K562 (cell line): ENCODE measurements at regions not wholly inside any gene's neighbourhood (a gene's known extent, or its start where the extent isn't known, plus 50 kb on each side); places are given as distances from the start of the nearest gene placed in this dataset.

ENCODE experiments used
- COPS2 ChIP-seq: fragments of 450-650 bp; conservative IDR thresholded peaks from 2 replicates; pipeline ENCODE4 v1.6.1; 2016; ENCODE audit warnings: mild to moderate bottlenecking, moderate library complexity
- E2F5 ChIP-seq: sonication (generic); formaldehyde crosslinking; IDR thresholded peaks from 2 replicates; pipeline ENCODE4 v1.8.0; 2022; ENCODE audit warnings: mild to moderate bottlenecking, missing genetic modification reagents
- EZH2 ChIP-seq: IDR thresholded peaks from 2 replicates; pipeline ENCODE4 v1.6.1; 2012; ENCODE audit warnings: low read depth, mild to moderate bottlenecking, inconsistent platforms, low read length, borderline replicate concordance
- FOXJ3 ChIP-seq: sonication (generic); formaldehyde crosslinking; IDR thresholded peaks from 2 replicates; pipeline ENCODE4 v1.4.0; 2020; ENCODE audit warnings: mild to moderate bottlenecking, missing genetic modification reagents
- JUND ChIP-seq, 2 experiments: IDR thresholded peaks; 2 replicates in 1 of 2; 3 replicates in 1 of 2; pipeline ENCODE4 v1.6.1; 2011; ENCODE audit warnings: borderline replicate concordance in 2 of 2, low read depth in 2 of 2, low read length in 2 of 2, improper control_type of control experiment in 1 of 2, missing biosample characterization in 1 of 2, missing genetic modification characterization in 1 of 2, missing genetic modification reagents in 1 of 2
- MYNN ChIP-seq, 2 experiments: sonication (generic); formaldehyde crosslinking in 1 of 2; IDR thresholded peaks; 2 replicates each; pipeline versions ENCODE4 v1.5.0 to v1.6.1; 2016 to 2020; ENCODE audit warnings: antibody characterized with exemption in 1 of 2, missing genetic modification reagents in 1 of 2
- NFXL1 ChIP-seq: fragments of 450-650 bp; formaldehyde crosslinking; IDR thresholded peaks from 2 replicates; pipeline ENCODE4 v1.4.0; 2021; ENCODE audit warnings: mild to moderate bottlenecking
- NR4A1 ChIP-seq, 2 experiments: fragments of 250-450 bp in 1 of 2; fragments of 450-650 bp in 1 of 2; sonication (Bioruptor Pico) in 1 of 2; IDR thresholded peaks; 2 replicates each; pipeline versions ENCODE4 v1.4.0 to v1.6.1; 2016 to 2020; ENCODE audit warnings: mild to moderate bottlenecking in 2 of 2, missing compliant biosample characterization in 1 of 2, missing genetic modification characterization in 1 of 2, moderate library complexity in 1 of 2
- POLR2AphosphoS5 ChIP-seq: IDR thresholded peaks from 2 replicates; pipeline ENCODE4 v1.6.1; 2011; ENCODE audit warnings: mild to moderate bottlenecking, low read depth, low read length, moderate library complexity; ENCODE audit not compliant: control insufficient read depth, insufficient read depth
- TCF7L2 ChIP-seq: fragments of 150-350 bp; IDR thresholded peaks from 2 replicates; pipeline ENCODE4 v1.6.1; 2016; ENCODE audit warnings: low read depth, mild to moderate bottlenecking, low read length, moderate library complexity
- TRIM28 ChIP-seq: fragments of 450-650 bp; IDR thresholded peaks from 2 replicates; pipeline ENCODE4 v1.6.1; 2017
- YY1 ChIP-seq, 3 experiments: IDR thresholded peaks; 2 replicates each; pipeline ENCODE4 v1.6.1; 2011; ENCODE audit warnings: low read length in 2 of 3, mild to moderate bottlenecking in 2 of 3, moderate library complexity in 2 of 3, borderline replicate concordance in 1 of 3, control low read depth in 1 of 3, low read depth in 1 of 3; ENCODE audit not compliant: insufficient read depth in 3 of 3, insufficient replicate concordance in 2 of 3, control insufficient read depth in 1 of 3, insufficient read length in 1 of 3; ENCODE audit errors: extremely low read depth in 1 of 3
- ZFP30 ChIP-seq: fragments of 250-450 bp; sonication (Bioruptor Pico); IDR thresholded peaks from 2 replicates; pipeline ENCODE4 v1.8.0; 2022; ENCODE audit warnings: moderate library complexity, mild to moderate bottlenecking, inconsistent platforms, borderline replicate concordance
- TF ChIP-seq, protein P1 (sequence below), 3 experiments: IDR thresholded peaks in 2 of 3; conservative IDR thresholded peaks in 1 of 3; 2 replicates each; pipeline ENCODE4 v1.5.1; 2011 to 2012; ENCODE audit warnings: low read length in 3 of 3, mild to moderate bottlenecking in 3 of 3, control low read depth in 2 of 3, improper control_type of control experiment in 1 of 3, inconsistent platforms in 1 of 3, low read depth in 1 of 3, mixed read lengths in 1 of 3, moderate library complexity in 1 of 3; ENCODE audit not compliant: insufficient read depth in 2 of 3

- TF ChIP-seq, protein P1, sequence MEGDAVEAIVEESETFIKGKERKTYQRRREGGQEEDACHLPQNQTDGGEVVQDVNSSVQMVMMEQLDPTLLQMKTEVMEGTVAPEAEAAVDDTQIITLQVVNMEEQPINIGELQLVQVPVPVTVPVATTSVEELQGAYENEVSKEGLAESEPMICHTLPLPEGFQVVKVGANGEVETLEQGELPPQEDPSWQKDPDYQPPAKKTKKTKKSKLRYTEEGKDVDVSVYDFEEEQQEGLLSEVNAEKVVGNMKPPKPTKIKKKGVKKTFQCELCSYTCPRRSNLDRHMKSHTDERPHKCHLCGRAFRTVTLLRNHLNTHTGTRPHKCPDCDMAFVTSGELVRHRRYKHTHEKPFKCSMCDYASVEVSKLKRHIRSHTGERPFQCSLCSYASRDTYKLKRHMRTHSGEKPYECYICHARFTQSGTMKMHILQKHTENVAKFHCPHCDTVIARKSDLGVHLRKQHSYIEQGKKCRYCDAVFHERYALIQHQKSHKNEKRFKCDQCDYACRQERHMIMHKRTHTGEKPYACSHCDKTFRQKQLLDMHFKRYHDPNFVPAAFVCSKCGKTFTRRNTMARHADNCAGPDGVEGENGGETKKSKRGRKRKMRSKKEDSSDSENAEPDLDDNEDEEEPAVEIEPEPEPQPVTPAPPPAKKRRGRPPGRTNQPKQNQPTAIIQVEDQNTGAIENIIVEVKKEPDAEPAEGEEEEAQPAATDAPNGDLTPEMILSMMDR (IDR thresholded peaks at IDR 0.05 in 2 of 3, conservative IDR thresholded peaks at IDR 0.05 in 1 of 3; ENCODE audit: insufficient read depth in 2 of 3, low read depth in 1 of 3, low read length in 3 of 3): no peak
- TF ChIP-seq NR4A1 (CRISPR knock-in tag; IDR thresholded peaks at IDR 0.05): no peak
- no peak for TF ChIP-seq NR4A1 (tag; IDR thresholded peaks at IDR 0.05)
- no peak for TF ChIP-seq TCF7L2
- TF ChIP-seq COPS2: no peak
- TF ChIP-seq POLR2AphosphoS5: no peak
- no peak for TF ChIP-seq TRIM28
- TF ChIP-seq FOXJ3 (CRISPR knock-in tag): no peak
- TF ChIP-seq JUND (IDR thresholded peaks at IDR 0.05; ENCODE audit: borderline replicate concordance, low read depth, low read length): no peak
- TF ChIP-seq JUND (tag; IDR thresholded peaks at IDR 0.05; ENCODE audit: borderline replicate concordance, low read depth, low read length): no peak
- no peak for TF ChIP-seq EZH2
- no peak for TF ChIP-seq E2F5 (CRISPR knock-in tag)
- no peak for TF ChIP-seq MYNN (IDR thresholded peaks at IDR 0.05)
- TF ChIP-seq MYNN (CRISPR knock-in tag; IDR thresholded peaks at IDR 0.05): no peak
- no peak for TF ChIP-seq ZFP30 (CRISPR knock-in tag)
- TF ChIP-seq YY1 (IDR thresholded peaks at IDR 0.05; ENCODE audit: borderline replicate concordance in 1 of 3, control insufficient read depth in 1 of 3, extremely low read depth in 1 of 3, insufficient read depth in 3 of 3, insufficient read length in 1 of 3, insufficient replicate concordance in 2 of 3, low read depth in 1 of 3, low read length in 2 of 3): no peak
- TF ChIP-seq NFXL1: no peak
Measured at GRCh38 chr13:73244467-73244866, 185.7 kb downstream of the KLF5 start.
